CD14-positive monocyte (primary cell): ENCODE measurements at regions not wholly inside any gene's neighbourhood (a gene's known extent, or its start where the extent isn't known, plus 50 kb on each side); places are given as distances from the start of the nearest gene placed in this dataset.

Experiments used
- DNase-seq, 3 donors: peaks; one replicate each; pipeline ENCODE4 v3.0.0-alpha.2; 2011 to 2022
- H2AFZ ChIP-seq: 2 replicates; pipeline ENCODE4 v1.6.0; 2012; ENCODE audit warnings: mild to moderate bottlenecking, low read depth, low read length, inconsistent platforms; ENCODE audit not compliant: insufficient read depth, poor library complexity, severe bottlenecking
- H3K27ac ChIP-seq, 2 donors: 1 replicate in 1 of 2; 2 replicates in 1 of 2; pipeline ENCODE4 v1.5.1; 2012 to 2013; ENCODE audit warnings: low read length in 2 of 2, control low read depth in 1 of 2, inconsistent platforms in 1 of 2, low read depth in 1 of 2, mild to moderate bottlenecking in 1 of 2
- H3K27me3 ChIP-seq, 2 donors: one replicate each; pipeline versions ENCODE4 v1.6.0 to v1.6.1; 2011 to 2013; ENCODE audit warnings: low read length in 2 of 2; ENCODE audit not compliant: control insufficient read depth in 2 of 2, insufficient read depth in 2 of 2
- H3K36me3 ChIP-seq, 2 donors: replicated peaks in 1 of 2; 1 replicate in 1 of 2; 2 replicates in 1 of 2; pipeline versions ENCODE4 v1.5.1 to v1.6.1; 2012 to 2013; ENCODE audit warnings: low read length in 2 of 2, control low read depth in 1 of 2, inconsistent platforms in 1 of 2, mild to moderate bottlenecking in 1 of 2; ENCODE audit not compliant: insufficient read depth in 2 of 2, control insufficient read depth in 1 of 2
- H3K4me1 ChIP-seq, 2 donors: 1 replicate in 1 of 2; 2 replicates in 1 of 2; pipeline versions ENCODE4 v1.5.1 to v1.6.1; 2012 to 2013; ENCODE audit warnings: low read length in 2 of 2, control low read depth in 1 of 2, inconsistent platforms in 1 of 2, mild to moderate bottlenecking in 1 of 2, moderate library complexity in 1 of 2; ENCODE audit not compliant: insufficient read depth in 2 of 2, control insufficient read depth in 1 of 2
- H3K4me2 ChIP-seq: replicated peaks from 2 replicates; pipeline ENCODE3; 2012; ENCODE audit warnings: low read length, moderate library complexity, mild to moderate bottlenecking; ENCODE audit not compliant: poor library complexity, severe bottlenecking; ENCODE audit errors: extremely low read depth
- H3K4me3 ChIP-seq, 3 experiments: fragments of 200-600 bp in 1 of 3; sonication (generic) in 1 of 3; replicated peaks in 1 of 3; 1 replicate in 2 of 3; 2 replicates in 1 of 3; pipeline ENCODE4 v1.5.1; 2011 to 2013; ENCODE audit warnings: low read length in 3 of 3, mild to moderate bottlenecking in 3 of 3, control low read depth in 2 of 3, low read depth in 2 of 3, inconsistent platforms in 1 of 3, moderate library complexity in 1 of 3
- H3K79me2 ChIP-seq: 2 replicates; pipeline ENCODE4 v1.6.0; 2012; ENCODE audit warnings: mild to moderate bottlenecking, control low read depth, inconsistent platforms, low read length, moderate library complexity; ENCODE audit not compliant: insufficient read depth
- H3K9ac ChIP-seq: 2 replicates; pipeline ENCODE4 v1.6.0; 2017; ENCODE audit warnings: low read length, mild to moderate bottlenecking; ENCODE audit not compliant: insufficient read depth, poor library complexity, severe bottlenecking
- H3K9me3 ChIP-seq, 2 donors: replicated peaks in 1 of 2; 1 replicate in 1 of 2; 2 replicates in 1 of 2; pipeline versions ENCODE4 v1.5.1 to v1.6.1; 2012 to 2013; ENCODE audit warnings: low read length in 2 of 2, control low read depth in 1 of 2; ENCODE audit not compliant: control insufficient read depth in 1 of 2, insufficient read depth in 1 of 2
- H4K20me1 ChIP-seq: 2 replicates; pipeline ENCODE4 v1.6.0; 2012; ENCODE audit warnings: mild to moderate bottlenecking, low read length, control low read depth, moderate library complexity; ENCODE audit not compliant: insufficient read depth
- H3K27ac Mint-ChIP-seq, 7 donors: one replicate each; pipeline ENCODE4 v1.8.0; 2020; ENCODE audit warnings: mild to moderate bottlenecking in 7 of 7, mixed read lengths in 7 of 7, moderate library complexity in 6 of 7, inconsistent platforms in 2 of 7
- H3K27me3 Mint-ChIP-seq, 3 donors: one replicate each; pipeline ENCODE4 v1.8.0; 2021 to 2022; ENCODE audit warnings: low read depth in 3 of 3, mild to moderate bottlenecking in 3 of 3, mixed read lengths in 3 of 3, moderate library complexity in 3 of 3, inconsistent platforms in 1 of 3
- H3K36me3 Mint-ChIP-seq, 2 donors: one replicate each; pipeline ENCODE4 v1.8.0; 2020; ENCODE audit warnings: mixed read lengths in 2 of 2, inconsistent platforms in 1 of 2, mild to moderate bottlenecking in 1 of 2
- H3K4me1 Mint-ChIP-seq: one replicate; pipeline ENCODE4 v1.8.0; 2020; ENCODE audit warnings: mild to moderate bottlenecking, mixed read lengths
- H3K4me3 Mint-ChIP-seq, 2 donors: one replicate each; pipeline ENCODE4 v1.8.0; 2020; ENCODE audit warnings: mild to moderate bottlenecking in 2 of 2, mixed read lengths in 2 of 2, moderate library complexity in 1 of 2
- H3K9me3 Mint-ChIP-seq, 7 donors: one replicate each; pipeline ENCODE4 v1.8.0; 2020 to 2022; ENCODE audit warnings: mixed read lengths in 7 of 7, mild to moderate bottlenecking in 6 of 7, moderate library complexity in 6 of 7, inconsistent platforms in 2 of 7
- WGBS: methylation state at CpG from one replicate; pipeline ENCODE4 v1.1.5; 2013; ENCODE audit warnings: missing lambda C conversion rate; ENCODE audit not compliant: insufficient coverage; 5-methylcytosine and 5-hydroxymethylcytosine counted together
- intact Hi-C, 2 donors: fragments of 100-400 bp; cut with micrococcal nuclease; formaldehyde crosslinking; loops; one replicate each; pipeline versions ENCODE4 v1.15.0 to v1.15.1; 2023
- TF ChIP-seq, protein P1 (sequence below): fragments of 200-600 bp; IDR thresholded peaks from one replicate; pipeline ENCODE4 v1.8.0; 2022; ENCODE audit warnings: antibody characterized with exemption, mild to moderate bottlenecking

DNA sequence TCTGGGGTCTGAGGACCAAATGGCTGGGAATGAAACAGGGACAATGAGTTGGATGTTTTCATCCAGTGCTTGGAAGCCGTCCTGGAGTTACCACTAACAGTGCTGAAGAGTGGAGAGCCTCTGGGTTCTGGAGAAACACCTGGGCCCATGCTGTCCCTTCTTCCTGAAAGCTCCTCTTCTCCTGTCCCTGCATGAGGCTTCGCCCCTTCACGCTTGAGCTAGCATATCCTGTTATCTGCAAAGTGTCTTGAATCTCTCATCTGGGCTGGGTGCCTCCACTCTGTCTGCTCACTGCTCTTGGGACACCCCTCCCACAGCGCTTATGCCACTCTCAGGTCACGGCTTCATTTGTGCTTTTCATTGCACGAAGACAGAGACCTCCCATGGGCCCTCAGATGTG is 154.5 kb downstream of the MYCN start:
- Histone ChIP-seq H4K20me1 (no peaks in the 10 kb centered on the region), H3K27me3 (no peaks in the 10 kb centered on the region), H3K79me2 (no peaks in the 10 kb centered on the region), H3K27ac (no peak overlapping the region), H3K9me3 (no peaks in the 10 kb centered on the region), H3K4me2 (no peak overlapping the region), H3K4me3 (no peak overlapping the region), H3K9ac (no peak overlapping the region), H3K4me1 (no peaks in the 10 kb centered on the region), H2AFZ (no peak overlapping the region), H3K36me3 (no peaks in the 10 kb centered on the region)
- Mint-ChIP-seq H3K36me3 (no peaks in the 10 kb centered on the region), H3K9me3 (no peaks in the 10 kb centered on the region), H3K4me3 (no peak overlapping the region), H3K27me3 (peaks cover 0 to under 1% (median 0%) of the 10 kb centered on the region in 3 donors), H3K27ac (no peak overlapping the region), H3K4me1 (no peaks in the 10 kb centered on the region)
- TF ChIP-seq, protein P1, sequence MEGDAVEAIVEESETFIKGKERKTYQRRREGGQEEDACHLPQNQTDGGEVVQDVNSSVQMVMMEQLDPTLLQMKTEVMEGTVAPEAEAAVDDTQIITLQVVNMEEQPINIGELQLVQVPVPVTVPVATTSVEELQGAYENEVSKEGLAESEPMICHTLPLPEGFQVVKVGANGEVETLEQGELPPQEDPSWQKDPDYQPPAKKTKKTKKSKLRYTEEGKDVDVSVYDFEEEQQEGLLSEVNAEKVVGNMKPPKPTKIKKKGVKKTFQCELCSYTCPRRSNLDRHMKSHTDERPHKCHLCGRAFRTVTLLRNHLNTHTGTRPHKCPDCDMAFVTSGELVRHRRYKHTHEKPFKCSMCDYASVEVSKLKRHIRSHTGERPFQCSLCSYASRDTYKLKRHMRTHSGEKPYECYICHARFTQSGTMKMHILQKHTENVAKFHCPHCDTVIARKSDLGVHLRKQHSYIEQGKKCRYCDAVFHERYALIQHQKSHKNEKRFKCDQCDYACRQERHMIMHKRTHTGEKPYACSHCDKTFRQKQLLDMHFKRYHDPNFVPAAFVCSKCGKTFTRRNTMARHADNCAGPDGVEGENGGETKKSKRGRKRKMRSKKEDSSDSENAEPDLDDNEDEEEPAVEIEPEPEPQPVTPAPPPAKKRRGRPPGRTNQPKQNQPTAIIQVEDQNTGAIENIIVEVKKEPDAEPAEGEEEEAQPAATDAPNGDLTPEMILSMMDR, result no peak
- intact Hi-C loops, result no loop called here
- no peak for DNase-seq
- WGBS, result 91% methylated on average over 5 of the region's 6 CpGs

DNA sequence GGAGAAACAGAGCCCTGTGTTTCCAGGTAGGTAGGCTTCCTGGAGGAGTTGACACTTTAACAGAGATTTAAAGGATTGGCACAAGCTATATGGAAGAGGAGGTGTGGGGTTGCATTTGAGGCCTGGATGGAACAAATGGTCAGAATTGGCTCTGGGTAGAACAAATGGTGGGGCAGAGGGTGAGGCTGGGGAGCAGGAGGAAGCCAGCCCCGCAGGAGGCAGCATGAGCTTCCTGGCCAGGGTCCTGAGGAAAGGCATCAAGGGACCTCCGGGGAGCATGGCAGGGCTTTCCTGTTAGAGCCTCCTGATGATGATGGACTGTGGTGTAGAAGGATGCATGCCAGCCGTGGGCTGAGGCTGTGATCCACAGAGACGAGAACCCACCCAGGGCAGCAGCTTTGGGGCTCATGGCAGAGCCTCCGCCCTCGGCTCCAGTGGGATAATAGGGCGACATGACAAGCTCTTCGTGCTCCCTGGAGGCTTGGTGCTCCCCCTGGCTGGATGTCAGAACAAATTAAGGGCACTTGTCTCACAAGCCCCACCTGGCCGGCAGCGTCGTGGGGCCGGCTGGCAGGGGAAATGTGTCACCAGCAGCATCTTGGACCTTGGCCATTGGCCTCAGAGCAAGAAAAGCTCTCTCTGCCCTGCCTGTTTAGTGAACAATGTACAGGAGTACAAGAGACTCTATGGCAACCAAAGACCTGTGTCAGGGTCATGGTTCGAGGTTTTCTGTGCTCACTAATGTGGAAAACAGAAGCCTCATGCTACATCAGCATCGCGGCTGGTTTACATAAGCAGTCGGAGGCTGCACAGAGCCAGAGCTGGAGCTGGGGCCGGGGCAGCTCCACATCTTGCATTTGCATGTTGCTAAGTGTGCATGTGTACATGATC is 153.5 kb downstream of the MYCN start:
- no peak for DNase-seq
- no peaks in the 10 kb centered on the region for H3K36me3 ChIP-seq
- Mint-ChIP-seq H3K36me3 (no peaks in the 10 kb centered on the region), H3K27ac (no peak overlapping the region), H3K4me1 (no peaks in the 10 kb centered on the region), H3K9me3 (no peaks in the 10 kb centered on the region), H3K4me3 (no peak overlapping the region), H3K27me3 (no peaks in the 10 kb centered on the region)
- H3K9me3 ChIP-seq, result no peaks in the 10 kb centered on the region
- no peak overlapping the region for H3K27ac ChIP-seq
- WGBS, result 80% methylated on average over 17 of the region's 17 CpGs
- no peaks in the 10 kb centered on the region for H3K4me1 ChIP-seq
- no peaks in the 10 kb centered on the region for H4K20me1 ChIP-seq
- H3K4me2 ChIP-seq, result no peak overlapping the region
- H3K4me3 ChIP-seq, result no peak overlapping the region
- intact Hi-C loops, result no loop called here
- H3K27me3 ChIP-seq, result no peaks in the 10 kb centered on the region
- no peak overlapping the region for H3K9ac ChIP-seq
- H3K79me2 ChIP-seq, result no peaks in the 10 kb centered on the region
- H2AFZ ChIP-seq, result no peak overlapping the region
- TF ChIP-seq, protein P1, result no peak
